Ureter (tissue), 1 donor: ENCODE measurements at regions not wholly inside any gene's neighbourhood (a gene's known extent, or its start where the extent isn't known, plus 50 kb on each side); places are given as distances from the start of the nearest gene placed in this dataset.
"Not testable (repeated sequence)": the region's sequence is repeated elsewhere in the genome, so short reads cannot be mapped to it uniquely, and the experiment has no call there.

Experiments
- DNase-seq: peaks from one replicate; pipeline ENCODE4 v3.0.0-alpha.2; 2020; ENCODE audit warnings: low spot score
- donor health status: DM: yes; HTN: yes; CAD: no.

GRCh38 chr6:80411486-80411885 lies 305.0 kb downstream of the BCKDHB start:
- DNase-seq = no peak

- not testable (repeated sequence) for DNase-seq
Measured at GRCh38 chr6:80407976-80408375, 301.5 kb downstream of the BCKDHB start.

- DNase-seq = no peak
Measured at GRCh38 chr6:80404889-80405288, 298.4 kb downstream of the BCKDHB start.

GRCh38 chr6:80403365-80403764 lies 296.9 kb downstream of the BCKDHB start:
- no peak for DNase-seq

- DNase-seq = no peak
Measured at GRCh38 chr6:80402266-80402665, 295.8 kb downstream of the BCKDHB start.
